ENCODE measurements at regions not wholly inside any gene's neighbourhood (a gene's known extent, or its start where the extent isn't known, plus 50 kb on each side); places are given as distances from the start of the nearest gene placed in this dataset.

- Histone ChIP-seq H3K36me3 (ENCODE audit: control insufficient read depth, insufficient read depth, low read length) (no peaks in the 10 kb centered on the region), H3K4me2 (ENCODE audit: extremely low read depth, insufficient read depth, low read length) (no peak overlapping the region), H3K9ac (ENCODE audit: insufficient read depth, low read length) (no peak overlapping the region), H2AFZ (ENCODE audit: low read length) (no peak overlapping the region), H3K9me3 (ENCODE audit: control insufficient read depth, insufficient read depth, low read depth, low read length) (no peaks in the 10 kb centered on the region), H3K79me2 (ENCODE audit: control insufficient read depth, insufficient read depth, low read length) (no peaks in the 10 kb centered on the region), H3K27me3 (ENCODE audit: control insufficient read depth, insufficient read depth, low read length) (peaks cover 4% of the 10 kb centered on the region), H3K4me3 (replicated peaks in 1 of 4; ENCODE audit: control extremely low read depth in 1 of 4, insufficient read depth in 1 of 4, low read depth in 3 of 4, low read length in 4 of 4) (no peak overlapping the region), H3K4me1 (ENCODE audit: control insufficient read depth, extremely low read depth, insufficient read depth, low read length) (no peaks in the 10 kb centered on the region), H3K27ac (ENCODE audit: insufficient read depth, low read length) (no peak overlapping the region), H4K20me1 (ENCODE audit: control insufficient read depth, extremely low read depth, insufficient read depth, low read length) (no peaks in the 10 kb centered on the region)
- DNase-seq (ENCODE audit: low read depth in 2 of 2), result no peak
- no peak for TF ChIP-seq CTCF (conservative IDR thresholded peaks at IDR 0.05 in 1 of 2, IDR thresholded peaks at IDR 0.05 in 1 of 2; ENCODE audit: low read depth in 1 of 2, low read length in 2 of 2)
- no peak for TF ChIP-seq EZH2 (IDR thresholded peaks at IDR 0.05; ENCODE audit: low read length, missing control alignments)
These were observed 138.1 kb downstream of the SYF2 start for GRCh38 chr1:25094229-25094628.

- TF ChIP-seq EZH2 (IDR thresholded peaks at IDR 0.05; ENCODE audit: low read length, missing control alignments), result no peak
- no peak for TF ChIP-seq CTCF (conservative IDR thresholded peaks at IDR 0.05 in 1 of 2, IDR thresholded peaks at IDR 0.05 in 1 of 2; ENCODE audit: low read depth in 1 of 2, low read length in 2 of 2)
- Histone ChIP-seq H3K9ac (ENCODE audit: insufficient read depth, low read length) (no peak overlapping the region), H3K4me1 (ENCODE audit: control insufficient read depth, extremely low read depth, insufficient read depth, low read length) (no peaks in the 10 kb centered on the region), H3K4me2 (ENCODE audit: extremely low read depth, insufficient read depth, low read length) (no peak overlapping the region), H4K20me1 (ENCODE audit: control insufficient read depth, extremely low read depth, insufficient read depth, low read length) (peaks cover 2% of the 10 kb centered on the region), H3K9me3 (ENCODE audit: control insufficient read depth, insufficient read depth, low read depth, low read length) (no peaks in the 10 kb centered on the region), H2AFZ (ENCODE audit: low read length) (no peak overlapping the region), H3K27me3 (ENCODE audit: control insufficient read depth, insufficient read depth, low read length) (peaks cover 2% of the 10 kb centered on the region), H3K36me3 (ENCODE audit: control insufficient read depth, insufficient read depth, low read length) (no peaks in the 10 kb centered on the region), H3K79me2 (ENCODE audit: control insufficient read depth, insufficient read depth, low read length) (no peaks in the 10 kb centered on the region), H3K4me3 (replicated peaks in 1 of 4; ENCODE audit: control extremely low read depth in 1 of 4, insufficient read depth in 1 of 4, low read depth in 3 of 4, low read length in 4 of 4) (no peak overlapping the region), H3K27ac (ENCODE audit: insufficient read depth, low read length) (no peak overlapping the region)
- no peak for DNase-seq (ENCODE audit: low read depth in 2 of 2)
These were observed 140.6 kb downstream of the SYF2 start for GRCh38 chr1:25091658-25092057.

GRCh38 chr1:25090707-25091422 lies 141.4 kb downstream of the SYF2 start:
- Histone ChIP-seq H3K27me3 (ENCODE audit: control insufficient read depth, insufficient read depth, low read length) (peaks cover 2% of the 10 kb centered on the region), H3K36me3 (ENCODE audit: control insufficient read depth, insufficient read depth, low read length) (no peaks in the 10 kb centered on the region), H3K9me3 (ENCODE audit: control insufficient read depth, insufficient read depth, low read depth, low read length) (no peaks in the 10 kb centered on the region), H4K20me1 (ENCODE audit: control insufficient read depth, extremely low read depth, insufficient read depth, low read length) (peaks cover 2% of the 10 kb centered on the region), H3K27ac (ENCODE audit: insufficient read depth, low read length) (no peak overlapping the region), H3K9ac (ENCODE audit: insufficient read depth, low read length) (no peak overlapping the region), H3K79me2 (ENCODE audit: control insufficient read depth, insufficient read depth, low read length) (no peaks in the 10 kb centered on the region), H3K4me2 (ENCODE audit: extremely low read depth, insufficient read depth, low read length) (no peak overlapping the region), H3K4me1 (ENCODE audit: control insufficient read depth, extremely low read depth, insufficient read depth, low read length) (no peaks in the 10 kb centered on the region), H3K4me3 (replicated peaks in 1 of 4; ENCODE audit: control extremely low read depth in 1 of 4, insufficient read depth in 1 of 4, low read depth in 3 of 4, low read length in 4 of 4) (no peak overlapping the region), H2AFZ (ENCODE audit: low read length) (no peak overlapping the region)
- peak in 1 of 2 donors; percentile 62 for DNase-seq (ENCODE audit: low read depth in 2 of 2)
- no peak for TF ChIP-seq CTCF (conservative IDR thresholded peaks at IDR 0.05 in 1 of 2, IDR thresholded peaks at IDR 0.05 in 1 of 2; ENCODE audit: low read depth in 1 of 2, low read length in 2 of 2)
- no peak for TF ChIP-seq EZH2 (IDR thresholded peaks at IDR 0.05; ENCODE audit: low read length, missing control alignments)
